DND-41 (cell line): ENCODE measurements at regions not wholly inside any gene's neighbourhood (a gene's known extent, or its start where the extent isn't known, plus 50 kb on each side); places are given as distances from the start of the nearest gene placed in this dataset.

Source experiments
- ATAC-seq: fragments of 200-7000 bp; cut with Tn5 transposase; 3 replicates; pipeline ENCODE4 v1.9.1; 2021; ENCODE audit warnings: low read depth; ENCODE audit not compliant: insufficient read depth
- DNase-seq: peaks from one replicate; pipeline ENCODE4 v3.0.0-alpha.2; 2020
- H2AFZ ChIP-seq: 2 replicates; pipeline ENCODE4 v1.6.0; 2012; ENCODE audit warnings: low read depth, low read length
- H3K27ac ChIP-seq: 2 replicates; pipeline ENCODE4 v1.5.1; 2012; ENCODE audit warnings: low read length, inconsistent platforms
- H3K27me3 ChIP-seq: fragments of 200-600 bp; sonication (generic); 2 replicates; pipeline ENCODE4 v1.6.0; 2012; ENCODE audit warnings: low read length, mild to moderate bottlenecking, inconsistent platforms; ENCODE audit not compliant: insufficient read depth, poor library complexity
- H3K36me3 ChIP-seq: 2 replicates; pipeline ENCODE4 v1.5.1; 2012; ENCODE audit warnings: low read length, inconsistent platforms; ENCODE audit not compliant: insufficient read depth
- H3K4me1 ChIP-seq: 2 replicates; pipeline ENCODE4 v1.5.1; 2012; ENCODE audit warnings: mild to moderate bottlenecking, low read length; ENCODE audit not compliant: insufficient read depth
- H3K4me2 ChIP-seq: 2 replicates; pipeline ENCODE4 v1.6.0; 2012; ENCODE audit warnings: mild to moderate bottlenecking, moderate library complexity, low read length, inconsistent platforms; ENCODE audit not compliant: insufficient read depth
- H3K4me3 ChIP-seq, 2 experiments: fragments of 200-600 bp in 1 of 2; shearing (Covaris generic) in 1 of 2; 2 replicates each; pipeline ENCODE4 v1.5.1; 2012 to 2016; ENCODE audit warnings: inconsistent platforms in 2 of 2, low read length in 2 of 2, mild to moderate bottlenecking in 2 of 2, low read depth in 1 of 2, moderate library complexity in 1 of 2
- H3K79me2 ChIP-seq: 2 replicates; pipeline ENCODE4 v1.6.0; 2012; ENCODE audit warnings: low read length, inconsistent platforms; ENCODE audit not compliant: insufficient read depth
- H3K9ac ChIP-seq: 2 replicates; pipeline ENCODE4 v1.6.0; 2012; ENCODE audit warnings: low read depth, mild to moderate bottlenecking, inconsistent platforms, low read length, moderate library complexity
- H3K9me3 ChIP-seq: 2 replicates; pipeline ENCODE4 v1.5.1; 2012; ENCODE audit warnings: low read length, moderate library complexity, mild to moderate bottlenecking, inconsistent platforms; ENCODE audit not compliant: insufficient read depth, severe bottlenecking
- H4K20me1 ChIP-seq: 2 replicates; pipeline ENCODE4 v1.6.0; 2012; ENCODE audit warnings: low read length; ENCODE audit not compliant: insufficient read depth
- EZH2 ChIP-seq: IDR thresholded peaks from 3 replicates; pipeline ENCODE4 v1.6.1; 2012; ENCODE audit warnings: borderline replicate concordance, low read depth, mild to moderate bottlenecking, moderate library complexity, low read length, inconsistent platforms; ENCODE audit not compliant: severe bottlenecking
- TF ChIP-seq, protein P1 (sequence below): IDR thresholded peaks from 2 replicates; pipeline ENCODE4 v1.5.1; 2012; ENCODE audit warnings: borderline replicate concordance, low read length, moderate library complexity, mild to moderate bottlenecking; ENCODE audit not compliant: poor library complexity, severe bottlenecking; ENCODE audit errors: extremely low read depth

DNA sequence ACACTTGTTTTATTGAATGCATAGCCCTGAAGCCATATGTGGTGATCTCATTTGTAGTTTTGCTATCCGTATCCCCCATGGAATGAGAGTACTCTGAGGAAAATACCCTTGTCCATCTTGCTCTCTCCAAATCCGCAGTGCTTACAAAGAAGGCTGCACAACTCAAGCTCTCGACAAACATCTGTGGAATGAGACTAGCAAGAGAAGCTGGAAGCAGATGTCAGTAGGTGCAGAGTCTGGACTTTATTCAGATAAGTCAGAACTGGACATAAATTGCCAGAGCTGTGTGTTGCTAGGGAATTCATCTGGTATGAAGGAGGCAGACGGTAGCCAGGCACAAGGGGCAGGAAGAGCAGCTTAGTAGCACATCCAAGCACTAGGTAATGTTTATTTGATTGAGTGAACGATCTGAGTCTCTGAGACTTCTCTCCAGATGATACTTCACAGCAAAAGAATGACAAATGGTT, 1046.2 kb downstream of the XPNPEP1 start:
- DNase-seq (no peak), ATAC-seq (no peak)
- no peak overlapping the region for H2AFZ ChIP-seq

GRCh38 chr10:108872854-108873253, 1050.5 kb downstream of the XPNPEP1 start:
- Histone ChIP-seq H3K9me3 (no peaks in the 10 kb centered on the region), H2AFZ (no peak overlapping the region), H3K27ac (no peak overlapping the region), H3K4me3 (no peak overlapping the region), H3K27me3 (no peaks in the 10 kb centered on the region), H3K79me2 (no peaks in the 10 kb centered on the region), H3K4me1 (no peaks in the 10 kb centered on the region), H4K20me1 (no peaks in the 10 kb centered on the region), H3K4me2 (no peak overlapping the region), H3K9ac (no peak overlapping the region), H3K36me3 (no peaks in the 10 kb centered on the region)
- no peak for ATAC-seq
- no peak for DNase-seq
- TF ChIP-seq EZH2 = no peak
- TF ChIP-seq, protein P1, sequence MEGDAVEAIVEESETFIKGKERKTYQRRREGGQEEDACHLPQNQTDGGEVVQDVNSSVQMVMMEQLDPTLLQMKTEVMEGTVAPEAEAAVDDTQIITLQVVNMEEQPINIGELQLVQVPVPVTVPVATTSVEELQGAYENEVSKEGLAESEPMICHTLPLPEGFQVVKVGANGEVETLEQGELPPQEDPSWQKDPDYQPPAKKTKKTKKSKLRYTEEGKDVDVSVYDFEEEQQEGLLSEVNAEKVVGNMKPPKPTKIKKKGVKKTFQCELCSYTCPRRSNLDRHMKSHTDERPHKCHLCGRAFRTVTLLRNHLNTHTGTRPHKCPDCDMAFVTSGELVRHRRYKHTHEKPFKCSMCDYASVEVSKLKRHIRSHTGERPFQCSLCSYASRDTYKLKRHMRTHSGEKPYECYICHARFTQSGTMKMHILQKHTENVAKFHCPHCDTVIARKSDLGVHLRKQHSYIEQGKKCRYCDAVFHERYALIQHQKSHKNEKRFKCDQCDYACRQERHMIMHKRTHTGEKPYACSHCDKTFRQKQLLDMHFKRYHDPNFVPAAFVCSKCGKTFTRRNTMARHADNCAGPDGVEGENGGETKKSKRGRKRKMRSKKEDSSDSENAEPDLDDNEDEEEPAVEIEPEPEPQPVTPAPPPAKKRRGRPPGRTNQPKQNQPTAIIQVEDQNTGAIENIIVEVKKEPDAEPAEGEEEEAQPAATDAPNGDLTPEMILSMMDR = no peak

More for the DNA sequence above, 1046.2 kb downstream of the XPNPEP1 start:
- Histone ChIP-seq H3K36me3 (no peaks in the 10 kb centered on the region), H3K9ac (no peak overlapping the region), H3K4me3 (no peak overlapping the region), H3K27ac (no peak overlapping the region), H3K79me2 (no peaks in the 10 kb centered on the region), H3K9me3 (no peaks in the 10 kb centered on the region), H3K4me1 (no peaks in the 10 kb centered on the region), H3K4me2 (no peak overlapping the region), H4K20me1 (no peaks in the 10 kb centered on the region), H3K27me3 (no peaks in the 10 kb centered on the region)
- TF ChIP-seq, protein P1 = no peak
- TF ChIP-seq EZH2 = no peak

GRCh38 chr10:108868881-108869280, 1054.4 kb downstream of the XPNPEP1 start:
- H3K27ac ChIP-seq = no peak overlapping the region
- no peaks in the 10 kb centered on the region for H3K9me3 ChIP-seq
- DNase-seq (no peak), ATAC-seq (no peak)
- H3K9ac ChIP-seq = no peak overlapping the region
- H3K36me3 ChIP-seq = no peaks in the 10 kb centered on the region
- no peaks in the 10 kb centered on the region for H3K4me1 ChIP-seq
- H4K20me1 ChIP-seq = no peaks in the 10 kb centered on the region
- H3K79me2 ChIP-seq = no peaks in the 10 kb centered on the region
- no peaks in the 10 kb centered on the region for H3K27me3 ChIP-seq
- H2AFZ ChIP-seq = no peak overlapping the region
- no peak overlapping the region for H3K4me2 ChIP-seq
- TF ChIP-seq, protein P1 = no peak
- TF ChIP-seq EZH2 = no peak
- no peak overlapping the region for H3K4me3 ChIP-seq
